ENCODE measurements at regions not wholly inside any gene's neighbourhood (a gene's known extent, or its start where the extent isn't known, plus 50 kb on each side); places are given as distances from the start of the nearest gene placed in this dataset.

DNA sequence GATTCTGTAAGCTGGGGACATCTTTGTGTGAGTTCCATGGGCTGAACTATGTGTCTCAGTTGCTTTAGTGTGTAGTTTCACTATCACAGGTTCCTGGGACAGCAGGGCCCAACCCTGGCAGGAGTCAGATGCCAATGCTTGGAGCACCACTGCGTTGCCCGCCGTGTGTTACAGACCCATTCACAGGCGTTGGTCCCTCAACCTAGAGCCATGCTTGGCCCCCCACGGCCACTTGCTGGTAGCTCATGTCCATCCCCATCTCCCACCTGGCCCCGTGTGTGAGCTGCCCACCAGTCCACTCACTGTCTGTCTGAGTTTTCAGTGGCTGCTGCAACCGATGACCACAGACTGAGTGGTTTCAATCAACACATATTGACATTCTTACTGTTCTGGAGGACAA lies 546.9 kb downstream of the TCERG1L start:
- H3K4me3 ChIP-seq (ENCODE audit: low read length): no peak overlapping the region
- no peak for DNase-seq (ENCODE audit: low read depth)
- TF ChIP-seq, protein P1, sequence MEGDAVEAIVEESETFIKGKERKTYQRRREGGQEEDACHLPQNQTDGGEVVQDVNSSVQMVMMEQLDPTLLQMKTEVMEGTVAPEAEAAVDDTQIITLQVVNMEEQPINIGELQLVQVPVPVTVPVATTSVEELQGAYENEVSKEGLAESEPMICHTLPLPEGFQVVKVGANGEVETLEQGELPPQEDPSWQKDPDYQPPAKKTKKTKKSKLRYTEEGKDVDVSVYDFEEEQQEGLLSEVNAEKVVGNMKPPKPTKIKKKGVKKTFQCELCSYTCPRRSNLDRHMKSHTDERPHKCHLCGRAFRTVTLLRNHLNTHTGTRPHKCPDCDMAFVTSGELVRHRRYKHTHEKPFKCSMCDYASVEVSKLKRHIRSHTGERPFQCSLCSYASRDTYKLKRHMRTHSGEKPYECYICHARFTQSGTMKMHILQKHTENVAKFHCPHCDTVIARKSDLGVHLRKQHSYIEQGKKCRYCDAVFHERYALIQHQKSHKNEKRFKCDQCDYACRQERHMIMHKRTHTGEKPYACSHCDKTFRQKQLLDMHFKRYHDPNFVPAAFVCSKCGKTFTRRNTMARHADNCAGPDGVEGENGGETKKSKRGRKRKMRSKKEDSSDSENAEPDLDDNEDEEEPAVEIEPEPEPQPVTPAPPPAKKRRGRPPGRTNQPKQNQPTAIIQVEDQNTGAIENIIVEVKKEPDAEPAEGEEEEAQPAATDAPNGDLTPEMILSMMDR (IDR thresholded peaks at IDR 0.05; ENCODE audit: insufficient read depth, low read depth, low read length, missing control alignments): no peak

DNA sequence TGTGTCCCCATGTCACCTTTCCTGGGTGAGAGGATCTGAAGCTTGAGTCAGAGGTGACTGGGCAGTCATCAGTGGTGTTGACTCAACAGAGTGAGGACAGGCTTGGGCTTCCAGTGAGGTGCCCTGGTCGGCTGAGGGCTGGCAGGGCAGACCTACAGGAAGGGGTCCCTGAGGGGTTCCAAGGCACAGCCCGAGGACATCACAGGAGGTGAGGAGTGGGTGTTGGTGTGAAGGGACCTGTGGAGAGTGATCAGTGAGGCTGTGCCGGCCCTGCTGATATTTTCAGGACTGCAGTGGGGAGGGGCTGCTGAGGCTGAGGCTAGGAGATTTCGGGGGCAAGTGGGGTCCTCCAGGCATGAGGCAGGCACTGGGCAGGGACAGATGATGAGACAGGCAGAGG lies 545.5 kb downstream of the TCERG1L start:
- TF ChIP-seq, protein P1 (IDR thresholded peaks at IDR 0.05; ENCODE audit: insufficient read depth, low read depth, low read length, missing control alignments): no peak
- no peak overlapping the region for H3K4me3 ChIP-seq (ENCODE audit: low read length)
- no peak for DNase-seq (ENCODE audit: low read depth)

DNA sequence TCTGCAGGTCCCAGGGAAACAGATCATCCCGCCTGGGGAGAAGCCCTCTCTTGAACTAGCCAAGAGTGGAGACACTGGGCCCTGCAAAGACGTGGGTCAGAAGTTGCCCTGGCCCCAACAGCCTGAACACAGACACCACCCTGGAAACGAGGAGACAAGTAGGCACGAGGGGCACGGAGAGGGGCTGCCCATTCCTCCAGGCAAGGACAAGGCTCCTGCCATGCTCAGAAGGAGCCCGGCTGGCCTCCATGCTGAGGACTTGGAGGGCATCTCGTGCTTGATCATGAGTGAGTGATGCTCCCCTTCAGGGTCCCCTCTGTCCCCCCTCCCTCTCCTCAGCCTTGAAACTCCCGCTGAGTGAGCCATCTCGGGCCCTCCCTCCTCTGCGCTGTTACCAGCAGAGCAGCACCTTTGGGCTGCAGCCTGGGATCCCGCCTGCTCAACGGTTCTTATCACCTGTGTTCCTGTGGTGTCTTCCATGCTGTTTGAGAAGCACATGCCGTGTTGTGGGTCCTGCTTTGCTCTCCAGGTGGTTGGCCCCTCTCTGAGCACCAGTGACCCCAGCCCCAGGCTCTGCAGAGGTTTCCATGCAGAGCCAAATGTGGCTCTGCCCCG lies 544.3 kb downstream of the TCERG1L start:
- TF ChIP-seq, protein P1 (IDR thresholded peaks at IDR 0.05; ENCODE audit: insufficient read depth, low read depth, low read length, missing control alignments): no peak
- no peak overlapping the region for H3K4me3 ChIP-seq (ENCODE audit: low read length)
- DNase-seq (ENCODE audit: low read depth): no peak

DNA sequence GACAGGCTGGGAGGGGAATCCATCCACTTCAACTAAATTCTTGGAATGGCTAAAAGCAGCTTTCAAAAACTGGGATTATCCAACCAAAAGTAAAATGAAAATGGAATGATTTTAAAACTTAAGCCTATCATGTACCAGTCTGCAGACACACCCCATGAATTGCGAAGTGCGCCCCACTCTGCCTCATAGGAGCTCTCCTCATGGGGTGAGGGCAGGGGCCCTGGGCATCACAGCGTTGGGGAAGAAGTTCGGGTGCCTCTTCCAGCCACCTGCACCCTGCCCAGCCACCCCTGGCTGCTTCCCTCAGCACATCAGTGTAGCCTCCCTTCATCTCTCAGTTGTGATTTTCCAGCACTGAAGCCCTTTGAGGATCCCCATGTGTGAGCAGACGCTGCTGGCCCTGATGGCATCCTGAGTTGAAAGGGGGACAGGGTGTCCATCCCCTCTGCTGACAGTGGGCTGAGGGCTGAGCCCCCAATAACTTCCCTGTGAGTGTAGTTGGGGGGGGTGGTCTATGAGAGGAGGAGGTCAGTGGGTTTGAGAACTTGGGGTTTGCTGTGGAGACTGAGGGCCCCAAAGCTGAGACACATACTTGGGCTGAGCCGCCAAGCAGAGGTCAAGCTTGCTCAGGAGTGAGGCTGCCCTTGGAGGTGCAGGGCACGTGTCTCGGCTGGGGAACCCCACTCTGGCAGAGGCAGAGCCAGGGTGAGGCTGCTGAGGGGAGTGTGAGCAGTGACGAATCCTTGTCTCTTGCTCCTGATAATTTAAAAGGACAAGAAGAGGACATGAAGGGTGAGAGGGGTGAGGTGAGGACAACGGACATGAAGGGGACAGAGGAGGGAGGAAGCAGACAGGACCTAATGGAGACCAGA lies 542.1 kb downstream of the TCERG1L start:
- TF ChIP-seq, protein P1 (IDR thresholded peaks at IDR 0.05; ENCODE audit: insufficient read depth, low read depth, low read length, missing control alignments): no peak
- no peak overlapping the region for H3K4me3 ChIP-seq (ENCODE audit: low read length)
- DNase-seq (ENCODE audit: low read depth): no peak

DNA sequence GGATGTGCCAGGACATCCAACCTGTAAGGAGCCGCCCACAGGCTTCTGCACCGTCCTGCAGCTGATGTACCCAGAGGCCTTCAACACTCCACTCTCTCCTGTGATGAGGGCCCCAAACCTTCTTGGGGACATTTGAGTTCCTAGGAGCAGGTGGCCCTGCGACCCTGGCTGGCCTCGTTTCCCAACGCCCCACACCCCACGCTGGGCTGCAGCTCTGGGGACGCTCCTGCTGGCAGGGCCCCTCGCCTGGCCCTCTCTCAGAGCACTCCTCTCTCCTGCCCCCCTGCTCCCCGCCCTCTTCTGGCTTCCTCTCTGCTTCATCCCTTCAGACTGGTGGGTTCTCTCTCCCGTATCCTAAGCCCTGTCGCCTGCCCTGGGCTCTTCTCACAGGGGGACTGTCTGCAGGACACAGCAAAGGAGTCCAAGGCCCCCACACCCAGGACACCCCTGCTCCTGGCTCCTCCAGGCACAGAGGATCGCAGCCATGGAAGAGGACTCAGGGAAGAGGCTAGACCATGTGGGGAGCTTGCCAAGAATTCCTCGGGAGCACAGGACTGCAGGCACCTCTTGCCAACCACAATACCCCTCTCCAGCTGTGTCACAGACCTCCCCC lies 541.4 kb downstream of the TCERG1L start:
- DNase-seq (ENCODE audit: low read depth): no peak
- no peak overlapping the region for H3K4me3 ChIP-seq (ENCODE audit: low read length)

DNA sequence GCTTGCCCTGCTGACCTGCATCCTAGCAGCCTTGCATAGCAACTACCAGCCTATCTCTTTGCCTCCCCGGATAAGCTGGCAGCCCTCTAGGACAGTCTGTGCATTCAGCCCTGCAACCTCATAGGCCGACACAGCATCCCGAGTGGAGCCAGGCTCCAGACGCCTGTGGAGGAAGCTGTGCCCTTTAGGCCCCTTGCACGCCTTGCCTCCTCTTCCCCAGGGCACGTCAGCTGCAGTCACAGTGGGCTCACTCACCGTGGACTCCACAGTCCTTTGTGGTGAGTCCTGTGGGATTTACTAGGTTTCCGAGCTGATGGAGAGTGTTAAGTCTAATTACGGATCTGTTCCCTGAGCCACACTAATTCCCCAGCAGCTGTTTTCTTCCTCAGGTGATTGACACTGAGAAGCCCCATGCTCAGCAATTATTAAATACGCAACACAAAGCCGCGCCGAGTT lies 540.0 kb downstream of the TCERG1L start:
- TF ChIP-seq, protein P1 (IDR thresholded peaks at IDR 0.05; ENCODE audit: insufficient read depth, low read depth, low read length, missing control alignments): no peak
- H3K4me3 ChIP-seq (ENCODE audit: low read length): no peak overlapping the region
- no peak for DNase-seq (ENCODE audit: low read depth)

More for the DNA sequence above, 541.4 kb downstream of the TCERG1L start:
- TF ChIP-seq, protein P1 (IDR thresholded peaks at IDR 0.05; ENCODE audit: insufficient read depth, low read depth, low read length, missing control alignments): no peak

Measured in epithelial cell of esophagus (primary cell).